HUES48 (cell line): ENCODE measurements at regions not wholly inside any gene's neighbourhood (a gene's known extent, or its start where the extent isn't known, plus 50 kb on each side); places are given as distances from the start of the nearest gene placed in this dataset.
"Not testable (repeated sequence)": the region's sequence is repeated elsewhere in the genome, so short reads cannot be mapped to it uniquely, and the experiment has no call there.

Experiments used
- H3K27ac ChIP-seq: one replicate; pipeline ENCODE4 v1.7.0; 2013; ENCODE audit warnings: low read depth, low read length, inconsistent platforms
- H3K27me3 ChIP-seq: 2 replicates; pipeline ENCODE4 v1.6.1; 2013; ENCODE audit warnings: mild to moderate bottlenecking, low read length; ENCODE audit not compliant: control insufficient read depth, insufficient read depth
- H3K36me3 ChIP-seq: 2 replicates; pipeline ENCODE4 v1.6.1; 2013; ENCODE audit warnings: low read length; ENCODE audit not compliant: control insufficient read depth, insufficient read depth
- H3K4me1 ChIP-seq: 2 replicates; pipeline ENCODE4 v1.6.1; 2013; ENCODE audit warnings: mild to moderate bottlenecking, low read length; ENCODE audit not compliant: control insufficient read depth, insufficient read depth
- H3K4me3 ChIP-seq: 2 replicates; pipeline ENCODE4 v1.5.1; 2013; ENCODE audit warnings: mild to moderate bottlenecking, low read depth, low read length
- H3K9ac ChIP-seq: 2 replicates; pipeline ENCODE4 v1.6.1; 2013; ENCODE audit warnings: mild to moderate bottlenecking, low read depth, low read length, moderate library complexity
- H3K9me3 ChIP-seq: 2 replicates; pipeline ENCODE4 v1.6.1; 2013; ENCODE audit warnings: low read length; ENCODE audit not compliant: control insufficient read depth, insufficient read depth

GRCh38 chr6:168932171-168932570 is 321.5 kb downstream of the THBS2 start:
- not testable (repeated sequence) for H3K4me1 ChIP-seq, H3K27me3 ChIP-seq, H3K36me3 ChIP-seq, H3K4me3 ChIP-seq, H3K27ac ChIP-seq, H3K9ac ChIP-seq
- peaks cover 31% of the 10 kb centered on the region for H3K9me3 ChIP-seq

- H3K36me3 ChIP-seq, H3K9ac ChIP-seq, H3K4me3 ChIP-seq, H3K4me1 ChIP-seq, H3K27ac ChIP-seq, H3K27me3 ChIP-seq: not testable (repeated sequence)
- H3K9me3 ChIP-seq: peaks cover 35% of the 10 kb centered on the region
These were observed 322.6 kb downstream of the THBS2 start for GRCh38 chr6:168931072-168931471.

- Histone ChIP-seq H3K4me1 (no peaks in the 10 kb centered on the region), H3K36me3 (no peaks in the 10 kb centered on the region), H3K9me3 (peaks cover 35% of the 10 kb centered on the region), H3K9ac (no peak overlapping the region), H3K27me3 (no peaks in the 10 kb centered on the region), H3K27ac (no peak overlapping the region), H3K4me3 (no peak overlapping the region)
These were observed 323.7 kb downstream of the THBS2 start for GRCh38 chr6:168929871-168930450.

- no peaks in the 10 kb centered on the region for H3K27me3 ChIP-seq
- H3K4me3 ChIP-seq: no peak overlapping the region
- peaks cover 35% of the 10 kb centered on the region for H3K9me3 ChIP-seq
- no peaks in the 10 kb centered on the region for H3K36me3 ChIP-seq
- no peaks in the 10 kb centered on the region for H3K4me1 ChIP-seq
- H3K9ac ChIP-seq: no peak overlapping the region
- no peak overlapping the region for H3K27ac ChIP-seq
These were observed 325.6 kb downstream of the THBS2 start for GRCh38 chr6:168928012-168928411.

- H3K36me3 ChIP-seq: no peaks in the 10 kb centered on the region
These were observed 326.6 kb downstream of the THBS2 start for GRCh38 chr6:168927026-168927425.

GRCh38 chr6:168926306-168926705 is 327.3 kb downstream of the THBS2 start:
- Histone ChIP-seq H3K9me3 (peaks cover 26% of the 10 kb centered on the region), H3K4me1 (no peaks in the 10 kb centered on the region), H3K27ac (no peak overlapping the region), H3K9ac (no peak overlapping the region), H3K4me3 (no peak overlapping the region), H3K36me3 (no peaks in the 10 kb centered on the region), H3K27me3 (no peaks in the 10 kb centered on the region)

More at GRCh38 chr6:168927026-168927425, 326.6 kb downstream of the THBS2 start:
- Histone ChIP-seq H3K9me3 (peaks cover 26% of the 10 kb centered on the region), H3K4me1 (no peaks in the 10 kb centered on the region), H3K27ac (no peak overlapping the region), H3K27me3 (no peaks in the 10 kb centered on the region), H3K9ac (no peak overlapping the region), H3K4me3 (no peak overlapping the region)

GRCh38 chr6:168925671-168926070 is 328.0 kb downstream of the THBS2 start:
- Histone ChIP-seq H3K9ac (no peak overlapping the region), H3K9me3 (peaks cover 21% of the 10 kb centered on the region), H3K27ac (no peak overlapping the region), H3K36me3 (no peaks in the 10 kb centered on the region), H3K4me1 (no peaks in the 10 kb centered on the region), H3K4me3 (no peak overlapping the region), H3K27me3 (no peaks in the 10 kb centered on the region)

- Histone ChIP-seq H3K27me3 (no peaks in the 10 kb centered on the region), H3K4me3 (no peak overlapping the region), H3K4me1 (no peaks in the 10 kb centered on the region), H3K27ac (no peak overlapping the region), H3K9ac (no peak overlapping the region), H3K36me3 (no peaks in the 10 kb centered on the region), H3K9me3 (peaks cover 4% of the 10 kb centered on the region; the same call in 1 of the 2 replicates)
These were observed 330.5 kb downstream of the THBS2 start for GRCh38 chr6:168923171-168923570.

GRCh38 chr6:168922436-168922835 is 331.2 kb downstream of the THBS2 start:
- H3K4me3 ChIP-seq: no peak overlapping the region
- no peak overlapping the region for H3K9ac ChIP-seq
- no peaks in the 10 kb centered on the region for H3K36me3 ChIP-seq
- no peak overlapping the region for H3K27ac ChIP-seq
- H3K4me1 ChIP-seq: no peaks in the 10 kb centered on the region
- peaks cover 4% of the 10 kb centered on the region; the same call in 1 of the 2 replicates for H3K9me3 ChIP-seq
- H3K27me3 ChIP-seq: no peaks in the 10 kb centered on the region

- H3K4me1 ChIP-seq: no peaks in the 10 kb centered on the region
- no peaks in the 10 kb centered on the region for H3K36me3 ChIP-seq
- H3K9me3 ChIP-seq: no peaks in the 10 kb centered on the region
- no peak overlapping the region for H3K9ac ChIP-seq
- H3K4me3 ChIP-seq: no peak overlapping the region
- no peaks in the 10 kb centered on the region for H3K27me3 ChIP-seq
- no peak overlapping the region for H3K27ac ChIP-seq
These were observed 333.4 kb downstream of the THBS2 start for GRCh38 chr6:168920289-168920688.

- Histone ChIP-seq H3K4me1 (no peaks in the 10 kb centered on the region), H3K36me3 (no peaks in the 10 kb centered on the region), H3K9ac (no peak overlapping the region), H3K27me3 (no peaks in the 10 kb centered on the region), H3K9me3 (no peaks in the 10 kb centered on the region), H3K4me3 (no peak overlapping the region), H3K27ac (no peak overlapping the region)
These were observed 334.0 kb downstream of the THBS2 start for GRCh38 chr6:168919470-168920179.
